Subcutaneous abdominal adipose tissue (tissue), 5 donors: ENCODE measurements at regions not wholly inside any gene's neighbourhood (a gene's known extent, or its start where the extent isn't known, plus 50 kb on each side); places are given as distances from the start of the nearest gene placed in this dataset.

ENCODE experiments used
- H3K27ac ChIP-seq: one replicate; pipeline ENCODE4 v1.7.0; 2013; ENCODE audit warnings: low read depth, mild to moderate bottlenecking, inconsistent platforms, low read length, moderate library complexity
- H3K27me3 ChIP-seq, 5 donors: one replicate each; pipeline ENCODE4 v1.7.0; 2013; ENCODE audit warnings: low read length in 5 of 5, inconsistent platforms in 1 of 5; ENCODE audit not compliant: control insufficient read depth in 5 of 5, insufficient read depth in 4 of 5
- H3K36me3 ChIP-seq, 5 donors: one replicate each; pipeline ENCODE4 v1.7.0; 2013; ENCODE audit warnings: low read length in 5 of 5; ENCODE audit not compliant: control insufficient read depth in 5 of 5, insufficient read depth in 5 of 5
- H3K4me1 ChIP-seq, 5 donors: one replicate each; pipeline ENCODE4 v1.7.0; 2013; ENCODE audit warnings: low read length in 5 of 5, mild to moderate bottlenecking in 3 of 5, moderate library complexity in 1 of 5; ENCODE audit not compliant: control insufficient read depth in 5 of 5, insufficient read depth in 5 of 5
- H3K4me3 ChIP-seq, 5 donors: one replicate each; pipeline ENCODE4 v1.7.0; 2013; ENCODE audit warnings: low read length in 5 of 5, low read depth in 1 of 5
- H3K9ac ChIP-seq, 5 donors: one replicate each; pipeline ENCODE4 v1.7.0; 2013; ENCODE audit warnings: low read length in 5 of 5, mild to moderate bottlenecking in 4 of 5, moderate library complexity in 3 of 5
- H3K9me3 ChIP-seq, 5 donors: one replicate each; pipeline ENCODE4 v1.7.0; 2013; ENCODE audit warnings: low read length in 5 of 5; ENCODE audit not compliant: control insufficient read depth in 5 of 5
- donor health status: healthy.
- donor health status: healthy.
- donor health status: healthy.
- donor health status: healthy.
- donor health status: healthy.

DNA sequence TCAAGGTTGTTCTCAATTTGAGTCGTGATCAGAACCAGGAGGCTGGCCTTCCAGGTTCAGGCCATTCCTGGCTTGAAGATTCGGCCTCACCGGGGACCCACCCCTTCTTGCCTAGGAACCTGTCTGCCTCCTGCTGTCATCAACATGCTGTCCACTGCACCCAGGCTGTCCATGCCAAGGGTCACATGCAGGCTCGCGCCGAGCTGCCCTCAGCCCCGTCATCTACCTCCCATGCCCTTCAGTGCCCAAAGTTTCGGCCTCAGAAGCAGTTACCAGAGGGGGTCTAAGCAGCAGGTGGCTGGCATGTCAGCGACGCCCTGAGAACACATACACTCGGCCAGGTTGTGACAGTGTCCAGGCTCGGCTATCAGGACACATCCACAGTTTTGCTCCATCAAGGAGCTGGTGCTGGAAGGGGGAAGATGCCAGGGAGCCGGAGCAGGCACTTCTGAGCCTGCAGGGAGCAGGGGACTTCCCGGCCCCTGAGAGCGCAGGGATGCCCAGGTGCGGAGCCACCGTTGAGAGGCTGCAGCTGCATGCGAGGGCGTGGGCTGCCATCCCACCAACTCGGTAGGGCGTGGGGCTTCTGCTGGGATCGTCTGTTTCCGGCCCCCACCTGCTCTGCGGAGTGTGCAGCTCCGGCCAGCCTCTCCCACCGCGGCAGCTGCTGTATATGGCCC, 590.9 kb upstream of the SLITRK5 start:
- no peaks in the 10 kb centered on the region for H3K27me3 ChIP-seq
- peaks cover 0 to 7% (median 0%) of the 10 kb centered on the region in 5 donors for H3K9me3 ChIP-seq

DNA sequence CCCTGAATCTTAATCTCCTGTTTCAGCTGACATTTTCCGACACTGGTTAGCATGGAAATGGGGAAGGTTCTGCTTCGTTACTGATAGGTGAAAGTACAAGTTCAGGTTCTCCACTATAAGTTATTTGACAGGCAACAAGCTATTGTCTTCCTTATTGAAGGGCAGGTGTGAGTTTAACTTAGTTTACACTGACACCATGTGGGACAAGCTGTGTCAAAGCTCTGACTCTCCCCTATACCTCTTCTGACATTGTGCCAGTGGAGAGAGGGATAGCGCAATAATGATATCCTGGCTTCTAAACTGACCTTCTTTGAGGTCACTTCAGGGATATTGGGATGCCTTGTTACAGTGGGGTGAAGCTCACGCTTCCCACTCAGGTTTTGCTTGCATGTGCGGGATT, 587.0 kb upstream of the SLITRK5 start:
- Histone ChIP-seq H3K36me3 (no peaks in the 10 kb centered on the region), H3K4me1 (no peaks in the 10 kb centered on the region), H3K9ac (no peak overlapping the region), H3K27ac (no peak overlapping the region), H3K9me3 (peaks cover 0 to 7% (median 0%) of the 10 kb centered on the region in 5 donors), H3K4me3 (no peak overlapping the region), H3K27me3 (no peaks in the 10 kb centered on the region)

More for the DNA sequence above, 590.9 kb upstream of the SLITRK5 start:
- Histone ChIP-seq H3K4me1 (no peaks in the 10 kb centered on the region), H3K36me3 (no peaks in the 10 kb centered on the region), H3K9ac (no peak overlapping the region), H3K27ac (no peak overlapping the region), H3K4me3 (no peak overlapping the region)

DNA sequence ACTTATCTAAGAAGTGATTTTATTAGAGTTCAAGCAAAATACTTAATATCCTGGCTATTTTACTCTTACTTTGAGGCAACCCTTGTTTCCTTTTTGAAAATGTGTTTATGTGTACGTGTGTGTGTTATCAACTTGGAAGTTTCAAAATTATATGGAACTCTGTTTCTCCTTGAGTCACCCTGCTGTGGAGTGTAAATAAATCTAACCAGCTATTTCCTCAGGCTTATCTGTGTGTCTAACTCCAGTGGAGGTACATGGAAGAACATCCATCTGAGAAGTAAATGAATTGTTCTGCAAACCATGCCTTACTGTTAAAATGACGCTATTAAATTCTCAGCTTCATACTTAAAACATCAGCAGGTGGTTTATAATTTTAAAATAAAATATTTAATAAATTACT, 583.4 kb upstream of the SLITRK5 start:
- Histone ChIP-seq H3K9me3 (no peaks in the 10 kb centered on the region), H3K36me3 (no peaks in the 10 kb centered on the region), H3K4me3 (no peak overlapping the region), H3K9ac (no peak overlapping the region), H3K4me1 (no peaks in the 10 kb centered on the region), H3K27me3 (no peaks in the 10 kb centered on the region), H3K27ac (no peak overlapping the region)

GRCh38 chr13:87089391-87089790, 581.8 kb upstream of the SLITRK5 start:
- Histone ChIP-seq H3K9ac (no peak overlapping the region), H3K36me3 (no peaks in the 10 kb centered on the region)

DNA sequence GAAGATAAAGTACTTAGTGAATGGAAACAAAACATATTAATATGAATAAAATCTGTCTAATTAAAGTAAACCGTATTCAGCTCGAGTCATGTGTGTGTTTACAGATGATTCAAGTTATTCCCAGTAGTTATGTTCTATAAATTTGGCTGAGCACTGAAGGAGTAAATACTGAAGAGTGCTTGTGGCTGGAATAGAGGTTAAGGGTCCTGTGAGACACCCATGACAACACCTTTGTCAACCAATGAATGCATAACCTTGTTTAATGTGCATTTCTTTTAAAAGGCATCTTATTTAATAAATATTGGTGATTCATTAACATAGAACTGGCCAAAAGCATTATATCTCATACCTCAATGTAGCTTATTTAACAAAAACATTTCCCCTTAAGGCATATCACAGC, 577.8 kb upstream of the SLITRK5 start:
- Histone ChIP-seq H3K27me3 (no peaks in the 10 kb centered on the region), H3K9me3 (no peaks in the 10 kb centered on the region), H3K4me3 (no peak overlapping the region), H3K27ac (no peak overlapping the region), H3K36me3 (no peaks in the 10 kb centered on the region), H3K9ac (no peak overlapping the region), H3K4me1 (peaks cover 0 to 12% (median 0%) of the 10 kb centered on the region in 5 donors)

More at GRCh38 chr13:87089391-87089790, 581.8 kb upstream of the SLITRK5 start:
- H3K4me3 ChIP-seq, result no peak overlapping the region
- no peak overlapping the region for H3K27ac ChIP-seq
- no peaks in the 10 kb centered on the region for H3K27me3 ChIP-seq
- peaks cover 0 to under 1% (median 0%) of the 10 kb centered on the region in 5 donors for H3K4me1 ChIP-seq
- H3K9me3 ChIP-seq, result no peaks in the 10 kb centered on the region

DNA sequence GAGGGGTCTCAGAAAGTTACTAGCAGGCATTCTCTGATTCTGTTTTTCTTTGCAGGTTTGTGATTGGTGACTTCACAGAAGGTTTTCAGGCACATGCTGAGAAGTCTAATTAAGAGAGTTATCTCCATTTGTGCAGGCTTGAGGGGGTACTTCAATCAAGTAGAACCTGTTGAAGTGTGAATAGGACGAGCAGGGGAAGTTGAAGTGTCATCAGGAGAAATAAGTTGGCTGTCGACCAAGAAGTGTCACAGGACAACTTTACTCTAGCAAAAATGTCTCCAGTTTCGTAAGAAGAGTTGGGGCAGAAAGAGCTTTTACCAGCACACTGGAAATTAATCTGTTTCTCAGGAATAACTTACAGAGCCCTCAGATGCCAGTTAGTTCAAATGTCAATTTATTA, 576.5 kb upstream of the SLITRK5 start:
- Histone ChIP-seq H3K4me3 (no peak overlapping the region), H3K27ac (no peak overlapping the region), H3K27me3 (no peaks in the 10 kb centered on the region), H3K4me1 (peaks cover 0 to 12% (median 0%) of the 10 kb centered on the region in 5 donors), H3K36me3 (no peaks in the 10 kb centered on the region), H3K9me3 (no peaks in the 10 kb centered on the region), H3K9ac (no peak overlapping the region)

- no peaks in the 10 kb centered on the region for H3K27me3 ChIP-seq
- H3K4me1 ChIP-seq, result peaks cover 0 to 2% (median 0%) of the 10 kb centered on the region in 5 donors
- no peak overlapping the region for H3K4me3 ChIP-seq
- H3K9ac ChIP-seq, result no peak overlapping the region
- no peaks in the 10 kb centered on the region for H3K36me3 ChIP-seq
- no peak overlapping the region for H3K27ac ChIP-seq
- peaks cover 0 to 3% (median 0%) of the 10 kb centered on the region in 5 donors for H3K9me3 ChIP-seq
These were observed 570.7 kb upstream of the SLITRK5 start for GRCh38 chr13:87100431-87100830.

GRCh38 chr13:87107651-87108050, 563.5 kb upstream of the SLITRK5 start:
- Histone ChIP-seq H3K27ac (no peak overlapping the region), H3K36me3 (no peaks in the 10 kb centered on the region), H3K9me3 (peaks cover 0 to 3% (median 0%) of the 10 kb centered on the region in 5 donors), H3K9ac (no peak overlapping the region), H3K4me1 (no peaks in the 10 kb centered on the region), H3K4me3 (no peak overlapping the region), H3K27me3 (no peaks in the 10 kb centered on the region)

GRCh38 chr13:87120476-87120875, 550.7 kb upstream of the SLITRK5 start:
- Histone ChIP-seq H3K9ac (no peak overlapping the region), H3K27ac (no peak overlapping the region), H3K9me3 (no peaks in the 10 kb centered on the region), H3K4me1 (peaks cover 0 to 8% (median 0%) of the 10 kb centered on the region in 5 donors), H3K27me3 (no peaks in the 10 kb centered on the region), H3K4me3 (no peak overlapping the region), H3K36me3 (no peaks in the 10 kb centered on the region)

GRCh38 chr13:87122551-87122950, 548.6 kb upstream of the SLITRK5 start:
- Histone ChIP-seq H3K9me3 (no peaks in the 10 kb centered on the region), H3K36me3 (no peaks in the 10 kb centered on the region), H3K4me3 (no peak overlapping the region), H3K9ac (no peak overlapping the region), H3K27ac (no peak overlapping the region), H3K27me3 (no peaks in the 10 kb centered on the region), H3K4me1 (peaks cover 0 to 8% (median 0%) of the 10 kb centered on the region in 5 donors)
